ENCODE measurements at regions not wholly inside any gene's neighbourhood (a gene's known extent, or its start where the extent isn't known, plus 50 kb on each side); places are given as distances from the start of the nearest gene placed in this dataset.
"Not testable (repeated sequence)": the region's sequence is repeated elsewhere in the genome, so short reads cannot be mapped to it uniquely, and the experiment has no call there.

GRCh38 chr5:125863579-125863978 lies 559.6 kb upstream of the GRAMD2B start:
- no peak for DNase-seq (ENCODE audit: low spot score)

- no peak for DNase-seq (ENCODE audit: low spot score)
Observed at GRCh38 chr5:125865166-125865815, 557.9 kb upstream of the GRAMD2B start.

- no peak for DNase-seq (ENCODE audit: low spot score)
Observed at GRCh38 chr5:125868036-125868435, 555.2 kb upstream of the GRAMD2B start.

- peak; percentile 59 for DNase-seq (ENCODE audit: low spot score)
Observed at GRCh38 chr5:125870256-125870655, 553.0 kb upstream of the GRAMD2B start.

GRCh38 chr5:125874057-125874456 lies 549.2 kb upstream of the GRAMD2B start:
- DNase-seq (ENCODE audit: low spot score): no peak

GRCh38 chr5:125874717-125875116 lies 548.5 kb upstream of the GRAMD2B start:
- no peak for DNase-seq (ENCODE audit: low spot score)

GRCh38 chr5:125877248-125877647 lies 546.0 kb upstream of the GRAMD2B start:
- DNase-seq (ENCODE audit: low spot score): no peak

GRCh38 chr5:125882061-125882460 lies 541.1 kb upstream of the GRAMD2B start:
- no peak for DNase-seq (ENCODE audit: low spot score)

GRCh38 chr5:125883223-125883622 lies 540.0 kb upstream of the GRAMD2B start:
- no peak for DNase-seq (ENCODE audit: low spot score)

GRCh38 chr5:125888358-125888757 lies 534.9 kb upstream of the GRAMD2B start:
- no peak for DNase-seq (ENCODE audit: low spot score)

GRCh38 chr5:125890511-125890931 lies 532.7 kb upstream of the GRAMD2B start:
- no peak for DNase-seq (ENCODE audit: low spot score)

- DNase-seq (ENCODE audit: low spot score): no peak
Observed at GRCh38 chr5:125891061-125891725, 532.0 kb upstream of the GRAMD2B start.

GRCh38 chr5:125894383-125894782 lies 528.8 kb upstream of the GRAMD2B start:
- DNase-seq (ENCODE audit: low spot score): no peak

- no peak for DNase-seq (ENCODE audit: low spot score)
Observed at GRCh38 chr5:125896368-125896767, 526.8 kb upstream of the GRAMD2B start.

- no peak for DNase-seq (ENCODE audit: low spot score)
Observed at GRCh38 chr5:125897089-125897488, 526.1 kb upstream of the GRAMD2B start.

GRCh38 chr5:125898851-125899405 lies 524.3 kb upstream of the GRAMD2B start:
- no peak for DNase-seq (ENCODE audit: low spot score)

GRCh38 chr5:125912028-125912427 lies 511.2 kb upstream of the GRAMD2B start:
- no peak for DNase-seq (ENCODE audit: low spot score)

GRCh38 chr5:125913200-125913599 lies 510.0 kb upstream of the GRAMD2B start:
- no peak for DNase-seq (ENCODE audit: low spot score)

- no peak for DNase-seq (ENCODE audit: low spot score)
Observed at GRCh38 chr5:125914471-125914870, 508.7 kb upstream of the GRAMD2B start.

- DNase-seq (ENCODE audit: low spot score): not testable (repeated sequence)
Observed at GRCh38 chr5:125923958-125924357, 499.3 kb upstream of the GRAMD2B start.

- no peak for DNase-seq (ENCODE audit: low spot score)
Observed at GRCh38 chr5:125926172-125926571, 497.0 kb upstream of the GRAMD2B start.

- DNase-seq (ENCODE audit: low spot score): no peak
Observed at GRCh38 chr5:125928663-125929062, 494.5 kb upstream of the GRAMD2B start.

GRCh38 chr5:125950012-125950615 lies 473.1 kb upstream of the GRAMD2B start:
- DNase-seq (ENCODE audit: low spot score): no peak
